HG03066 (cell line): ENCODE measurements at regions not wholly inside any gene's neighbourhood (a gene's known extent, or its start where the extent isn't known, plus 50 kb on each side); places are given as distances from the start of the nearest gene placed in this dataset.
A peak's percentile ranks its signal among the peaks of the same experiment; 100 is the strongest.
"Not testable (repeated sequence)": the region's sequence is repeated elsewhere in the genome, so short reads cannot be mapped to it uniquely, and the experiment has no call there.

Experiments used
- ATAC-seq: cut with Tn5 transposase; IDR thresholded peaks from one replicate; pipeline ENCODE4 v1.9.1; 2021; ENCODE audit warnings: low read depth; ENCODE audit not compliant: unreplicated experiment

- ATAC-seq = no peak
These were observed 208.8 kb upstream of the ADGRL4 start for GRCh38 chr1:79215311-79215710.

DNA sequence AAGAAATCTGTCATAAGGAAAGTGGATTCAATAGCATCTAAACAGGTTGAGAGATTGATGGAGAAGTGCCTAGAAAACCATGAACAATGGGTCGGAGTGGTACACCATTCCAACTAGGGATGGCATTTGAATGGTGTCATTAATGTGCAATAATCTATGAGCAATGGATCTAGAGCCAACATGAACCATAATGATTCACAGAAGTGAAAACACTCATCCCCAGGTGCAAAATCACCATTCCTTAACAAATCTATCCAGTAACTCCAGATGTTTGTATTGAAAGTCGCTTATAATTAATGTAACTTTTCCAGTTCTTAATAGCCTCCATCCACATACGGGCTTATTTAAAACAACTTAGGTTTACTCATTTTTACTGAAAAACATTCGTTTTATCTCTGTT, 201.3 kb upstream of the ADGRL4 start:
- ATAC-seq = no peak

GRCh38 chr1:79207331-79207730, 200.8 kb upstream of the ADGRL4 start:
- no peak for ATAC-seq

DNA sequence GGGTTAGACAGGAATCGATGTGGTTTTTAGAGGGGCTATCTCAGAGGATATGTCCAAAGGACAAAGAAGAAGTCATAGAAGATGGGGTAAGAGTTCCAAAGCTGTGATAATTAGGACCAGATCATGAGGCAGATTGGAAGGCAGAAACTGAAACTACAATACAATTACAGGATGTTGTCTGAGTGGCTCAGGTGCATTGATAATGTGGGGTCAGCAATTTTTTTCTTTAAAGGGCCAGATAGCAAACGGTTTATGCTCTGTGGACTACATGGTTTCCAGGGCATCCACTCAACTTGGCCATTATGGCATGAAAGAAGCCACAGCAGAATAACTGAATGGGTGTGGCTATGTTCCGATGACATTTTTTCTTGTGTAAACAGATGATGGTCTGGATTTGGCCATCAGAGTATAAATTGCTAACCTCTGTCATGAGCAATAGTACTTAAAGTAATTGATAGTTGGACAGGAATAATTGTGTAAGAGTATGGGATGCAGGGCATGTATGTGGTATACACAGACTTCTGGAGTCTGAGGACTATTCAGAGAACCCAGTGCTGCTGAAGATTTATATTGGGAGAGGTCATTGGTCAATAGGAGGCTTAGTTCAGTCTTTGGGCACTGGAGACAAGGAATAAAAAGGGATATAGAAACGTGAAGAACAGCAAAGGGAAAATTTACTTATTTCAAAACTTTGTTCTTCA, 198.4 kb upstream of the ADGRL4 start:
- no peak for ATAC-seq

DNA sequence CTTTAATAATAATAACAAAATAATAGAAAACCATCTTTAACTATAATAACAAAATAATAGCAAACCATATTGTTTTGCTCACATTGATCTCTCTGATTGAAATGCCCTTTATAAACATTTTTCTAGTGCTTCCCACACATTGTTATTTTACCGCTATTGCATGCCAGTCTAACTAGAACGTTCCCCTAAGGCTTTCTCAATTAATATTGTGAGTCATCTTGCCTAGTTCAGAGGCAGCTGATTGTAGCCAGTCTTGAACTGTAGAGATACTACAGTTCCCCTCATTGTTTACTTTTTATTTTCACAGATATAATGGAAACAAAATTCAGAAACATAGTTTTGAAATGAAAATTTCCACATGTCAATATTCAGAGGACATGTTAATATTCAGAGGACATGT, 192.3 kb upstream of the ADGRL4 start:
- ATAC-seq = no peak

DNA sequence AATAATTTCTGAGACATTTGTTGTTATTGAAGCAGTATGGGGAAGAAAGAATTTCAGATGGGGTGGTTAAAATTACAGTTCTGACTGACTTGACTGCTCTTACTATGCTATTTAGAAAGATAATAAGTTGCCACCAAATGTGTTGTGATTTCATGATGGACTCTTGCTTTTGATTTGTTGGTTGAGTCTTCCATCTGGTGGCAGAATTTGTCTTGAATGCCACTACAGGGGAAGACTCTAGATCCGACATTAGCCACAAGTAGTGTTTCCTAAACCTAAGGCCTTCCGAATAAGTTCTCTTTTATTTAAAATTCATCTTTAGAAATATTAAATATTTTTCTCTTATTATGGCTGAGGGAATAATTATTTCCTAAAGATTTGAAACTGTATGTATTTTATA, 190.9 kb upstream of the ADGRL4 start:
- no peak for ATAC-seq

DNA sequence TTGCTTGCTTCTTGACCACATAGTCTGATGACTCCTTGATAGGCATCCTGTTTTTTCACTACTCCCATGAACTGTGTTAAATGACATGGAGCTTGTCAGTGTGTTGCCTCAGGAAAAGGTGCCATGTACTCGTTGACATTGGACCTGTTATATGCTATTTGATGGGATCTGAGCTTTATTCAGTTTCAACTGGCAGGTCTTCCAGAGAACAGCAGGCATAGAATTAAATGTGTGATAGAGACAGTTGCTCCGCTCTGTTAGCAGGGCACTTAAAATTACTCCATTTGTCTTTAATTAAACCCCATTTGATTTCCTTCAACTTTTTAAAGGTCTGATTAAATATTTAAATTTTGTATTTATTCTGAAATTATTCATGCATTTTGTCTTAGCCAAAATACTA, 189.7 kb upstream of the ADGRL4 start:
- no peak for ATAC-seq

- no peak for ATAC-seq
These were observed 186.9 kb upstream of the ADGRL4 start for GRCh38 chr1:79193211-79194079.

- peak; percentile 55 for ATAC-seq
These were observed 183.5 kb upstream of the ADGRL4 start for GRCh38 chr1:79190074-79190473.

DNA sequence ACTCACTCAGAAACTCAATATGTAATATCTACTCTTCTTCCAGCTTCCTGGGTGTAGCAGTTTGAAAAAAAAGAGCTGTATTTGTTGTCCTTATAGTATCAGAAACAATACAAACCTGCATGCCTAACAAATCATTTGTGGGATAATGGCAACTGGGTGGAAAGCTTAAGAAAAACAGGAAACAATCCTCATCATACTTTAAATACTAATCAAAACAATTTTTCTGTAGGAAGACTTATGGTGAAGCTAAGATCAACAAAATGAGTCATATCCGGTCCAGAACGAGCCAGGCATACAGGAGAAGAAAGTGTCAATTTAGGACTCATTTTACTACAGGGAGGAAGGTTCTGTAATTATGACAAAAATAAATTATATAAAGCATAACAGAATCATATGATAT, 181.8 kb upstream of the ADGRL4 start:
- ATAC-seq = no peak

DNA sequence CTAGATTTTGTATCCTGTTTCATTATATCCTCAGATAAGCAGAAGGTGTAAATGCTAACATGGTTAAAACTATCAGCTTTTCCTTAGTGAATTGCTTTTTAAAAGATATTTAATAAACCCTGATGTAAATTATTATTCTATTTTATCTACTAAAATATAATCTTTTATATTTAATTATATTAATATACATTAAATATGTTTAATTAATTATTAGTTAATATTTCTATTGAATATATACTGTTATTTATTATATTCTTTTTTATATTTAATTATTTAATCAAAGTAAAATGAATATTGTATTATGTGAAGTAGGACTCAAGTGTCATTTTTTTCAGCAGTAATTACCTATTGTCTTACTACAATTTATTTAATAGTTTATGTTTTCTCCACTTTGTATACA, 179.7 kb upstream of the ADGRL4 start:
- ATAC-seq = no peak

GRCh38 chr1:79177844-79178243, 171.3 kb upstream of the ADGRL4 start:
- ATAC-seq = no peak

DNA sequence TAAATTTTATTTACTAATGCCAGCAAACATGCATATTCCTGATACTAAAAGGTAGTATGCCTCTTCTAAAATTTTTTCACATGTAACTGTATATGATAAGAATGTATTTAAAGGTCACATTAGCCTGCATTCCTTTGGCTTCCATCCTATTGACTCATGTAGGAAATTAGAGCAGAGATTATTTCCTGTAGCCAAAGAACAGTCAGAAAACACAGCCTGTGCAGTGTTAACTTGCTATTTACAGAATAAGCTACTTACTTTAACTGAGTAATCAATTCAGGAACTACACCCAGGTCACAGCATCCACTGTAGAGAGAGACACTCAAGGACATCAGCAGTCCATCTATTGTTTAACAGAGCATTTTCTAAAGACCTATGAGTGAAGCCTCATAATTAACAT, 154.5 kb upstream of the ADGRL4 start:
- no peak for ATAC-seq

DNA sequence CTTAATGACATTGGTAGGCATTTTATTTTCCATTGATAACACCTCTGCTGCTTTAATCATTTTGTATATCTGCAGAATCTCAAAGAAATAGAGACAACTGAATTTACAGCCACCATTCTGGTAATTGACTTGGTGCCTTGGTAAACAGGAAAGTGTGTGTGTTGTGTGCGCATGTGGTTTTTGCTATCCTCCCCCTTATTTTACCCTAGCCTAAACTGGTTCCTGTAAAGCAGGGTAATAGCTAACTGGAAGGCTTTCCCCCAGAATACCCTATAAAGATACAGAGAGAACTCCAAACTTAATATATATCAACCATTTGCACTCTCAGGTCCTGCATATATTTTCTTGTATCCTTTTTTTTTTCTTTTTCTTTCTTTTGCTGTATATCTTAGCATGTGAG, 149.5 kb upstream of the ADGRL4 start:
- no peak for ATAC-seq

GRCh38 chr1:79151006-79151796, 144.7 kb upstream of the ADGRL4 start:
- ATAC-seq = no peak

- ATAC-seq = no peak
These were observed 144.0 kb upstream of the ADGRL4 start for GRCh38 chr1:79150576-79150975.

- not testable (repeated sequence) for ATAC-seq
These were observed 131.7 kb upstream of the ADGRL4 start for GRCh38 chr1:79138227-79138626.

DNA sequence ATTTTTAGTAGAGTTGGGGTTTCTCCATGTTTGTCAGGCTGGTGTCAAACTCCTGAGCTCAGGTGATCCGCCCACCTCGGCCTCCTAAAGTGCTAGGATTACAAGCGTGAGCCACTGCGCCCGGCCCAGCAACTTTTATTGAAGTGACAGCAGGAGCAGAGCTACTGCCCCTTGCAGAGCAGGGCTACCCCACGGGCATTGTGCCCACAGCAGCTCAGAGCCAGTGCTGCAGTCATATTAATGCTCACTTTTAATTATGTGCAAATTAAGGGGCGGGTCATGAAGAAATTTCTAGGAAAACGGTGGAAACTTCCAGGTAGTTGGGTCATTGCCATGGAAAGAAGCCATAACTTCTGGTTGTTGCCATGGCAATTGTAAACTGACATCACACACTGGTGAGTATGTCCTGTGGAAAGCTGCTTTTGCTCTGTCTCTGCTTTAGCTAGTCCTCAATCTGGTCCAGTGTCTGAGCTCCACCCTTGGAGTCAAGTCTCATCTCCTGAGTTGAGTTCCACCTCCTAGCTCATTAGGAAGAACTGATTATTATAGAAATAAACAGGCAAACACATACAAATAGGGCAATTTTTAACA, 127.3 kb upstream of the ADGRL4 start:
- no peak for ATAC-seq

- no peak for ATAC-seq
These were observed 125.1 kb upstream of the ADGRL4 start for GRCh38 chr1:79131626-79132025.

GRCh38 chr1:79129914-79130313, 123.4 kb upstream of the ADGRL4 start:
- ATAC-seq = no peak

DNA sequence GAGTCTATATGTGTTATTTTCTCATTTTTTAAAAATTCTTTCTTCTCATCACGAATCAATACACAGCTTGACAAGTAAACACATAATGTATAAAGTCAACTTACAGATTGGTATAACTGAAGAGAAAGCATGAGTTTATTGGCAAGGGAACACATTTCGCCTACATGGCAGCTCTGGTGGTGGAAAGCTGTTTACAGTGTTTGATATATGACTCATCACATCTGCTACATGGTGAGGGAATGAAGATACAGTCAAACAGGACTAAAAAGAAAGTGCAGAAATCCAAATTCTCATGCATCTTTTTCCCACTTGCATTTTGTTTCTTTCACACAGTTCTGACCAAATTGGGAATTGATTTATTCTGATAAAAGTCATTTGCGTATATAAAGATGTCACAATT, 122.2 kb upstream of the ADGRL4 start:
- ATAC-seq = no peak
